T-helper 1 cell treated with Interleukin-12 subunit alpha and Interleukin-12 subunit beta and Interleukin-4 antibody, amounts not matched to agents 30 μg/mL and 1 μg/mL, for 36 hours (primary cell): ENCODE measurements at regions not wholly inside any gene's neighbourhood (a gene's known extent, or its start where the extent isn't known, plus 50 kb on each side); places are given as distances from the start of the nearest gene placed in this dataset.
"Not testable (repeated sequence)": the region's sequence is repeated elsewhere in the genome, so short reads cannot be mapped to it uniquely, and the experiment has no call there.

Experiments used
- H3K27ac Mint-ChIP-seq: one replicate; pipeline ENCODE4 v1.8.0; 2021; ENCODE audit warnings: mild to moderate bottlenecking, mixed read lengths
- H3K27me3 Mint-ChIP-seq: one replicate; pipeline ENCODE4 v1.8.0; 2021; ENCODE audit warnings: low read depth, mixed read lengths
- H3K36me3 Mint-ChIP-seq: one replicate; pipeline ENCODE4 v1.8.0; 2021; ENCODE audit warnings: low read depth, mixed read lengths
- H3K4me1 Mint-ChIP-seq: one replicate; pipeline ENCODE4 v1.8.0; 2021; ENCODE audit warnings: low read depth, mixed read lengths
- H3K4me3 Mint-ChIP-seq: one replicate; pipeline ENCODE4 v1.8.0; 2021; ENCODE audit warnings: mild to moderate bottlenecking, moderate library complexity, mixed read lengths
- H3K9me3 Mint-ChIP-seq: one replicate; pipeline ENCODE4 v1.8.0; 2021; ENCODE audit warnings: mixed read lengths

- peaks cover 8% of the 10 kb centered on the region for H3K9me3 Mint-ChIP-seq
- H3K4me1 Mint-ChIP-seq: no peaks in the 10 kb centered on the region
- H3K36me3 Mint-ChIP-seq: no peaks in the 10 kb centered on the region
- no peak overlapping the region for H3K4me3 Mint-ChIP-seq
- no peak overlapping the region for H3K27ac Mint-ChIP-seq
- no peaks in the 10 kb centered on the region for H3K27me3 Mint-ChIP-seq
Measured at GRCh38 chr17:70323269-70323668, 153.9 kb downstream of the KCNJ2 start.

GRCh38 chr17:70324031-70324430 is 154.7 kb downstream of the KCNJ2 start:
- H3K4me3 Mint-ChIP-seq: no peak overlapping the region

GRCh38 chr17:70327279-70327678 is 157.9 kb downstream of the KCNJ2 start:
- Mint-ChIP-seq H3K4me3 (no peak overlapping the region), H3K4me1 (no peaks in the 10 kb centered on the region), H3K27me3 (no peaks in the 10 kb centered on the region), H3K27ac (no peak overlapping the region), H3K36me3 (no peaks in the 10 kb centered on the region), H3K9me3 (peaks cover 4% of the 10 kb centered on the region)

More at GRCh38 chr17:70324031-70324430, 154.7 kb downstream of the KCNJ2 start:
- Mint-ChIP-seq H3K4me1 (no peaks in the 10 kb centered on the region), H3K36me3 (no peaks in the 10 kb centered on the region), H3K9me3 (peaks cover 4% of the 10 kb centered on the region), H3K27ac (no peak overlapping the region), H3K27me3 (no peaks in the 10 kb centered on the region)

- Mint-ChIP-seq H3K27me3 (no peaks in the 10 kb centered on the region), H3K36me3 (no peaks in the 10 kb centered on the region), H3K4me3 (no peak overlapping the region), H3K9me3 (peaks cover under 1% of the 10 kb centered on the region), H3K4me1 (no peaks in the 10 kb centered on the region), H3K27ac (no peak overlapping the region)
Measured at GRCh38 chr17:70327723-70328122, 158.4 kb downstream of the KCNJ2 start.

- Mint-ChIP-seq H3K4me1 (no peaks in the 10 kb centered on the region), H3K4me3 (no peak overlapping the region), H3K36me3 (no peaks in the 10 kb centered on the region), H3K9me3 (no peaks in the 10 kb centered on the region), H3K27me3 (no peaks in the 10 kb centered on the region), H3K27ac (no peak overlapping the region)
Measured at GRCh38 chr17:70329721-70330120, 160.4 kb downstream of the KCNJ2 start.

- not testable (repeated sequence) for H3K27me3 Mint-ChIP-seq, H3K9me3 Mint-ChIP-seq, H3K4me3 Mint-ChIP-seq, H3K36me3 Mint-ChIP-seq, H3K4me1 Mint-ChIP-seq, H3K27ac Mint-ChIP-seq
Measured at GRCh38 chr17:70331066-70331465, 161.7 kb downstream of the KCNJ2 start.

GRCh38 chr17:70332356-70333210 is 163.3 kb downstream of the KCNJ2 start:
- Mint-ChIP-seq H3K9me3 (no peaks in the 10 kb centered on the region), H3K27ac (no peak overlapping the region), H3K27me3 (no peaks in the 10 kb centered on the region), H3K36me3 (no peaks in the 10 kb centered on the region), H3K4me3 (no peak overlapping the region), H3K4me1 (no peaks in the 10 kb centered on the region)

GRCh38 chr17:70336411-70336810 is 167.1 kb downstream of the KCNJ2 start:
- Mint-ChIP-seq H3K27me3 (no peaks in the 10 kb centered on the region), H3K9me3 (no peaks in the 10 kb centered on the region), H3K36me3 (no peaks in the 10 kb centered on the region), H3K27ac (no peak overlapping the region), H3K4me1 (no peaks in the 10 kb centered on the region), H3K4me3 (no peak overlapping the region)

GRCh38 chr17:70338946-70339354 is 169.6 kb downstream of the KCNJ2 start:
- Mint-ChIP-seq H3K4me1 (peaks cover 3% of the 10 kb centered on the region), H3K4me3 (no peak overlapping the region), H3K27ac (no peak overlapping the region), H3K27me3 (no peaks in the 10 kb centered on the region), H3K36me3 (no peaks in the 10 kb centered on the region), H3K9me3 (no peaks in the 10 kb centered on the region)

- H3K9me3 Mint-ChIP-seq: no peaks in the 10 kb centered on the region
- peaks cover 11% of the 10 kb centered on the region for H3K4me1 Mint-ChIP-seq
- H3K27me3 Mint-ChIP-seq: no peaks in the 10 kb centered on the region
- H3K4me3 Mint-ChIP-seq: no peak overlapping the region
- H3K36me3 Mint-ChIP-seq: no peaks in the 10 kb centered on the region
- no peak overlapping the region for H3K27ac Mint-ChIP-seq
Measured at GRCh38 chr17:70343114-70343513, 173.8 kb downstream of the KCNJ2 start.

GRCh38 chr17:70344386-70345060 is 175.2 kb downstream of the KCNJ2 start:
- Mint-ChIP-seq H3K9me3 (no peaks in the 10 kb centered on the region), H3K27me3 (no peaks in the 10 kb centered on the region), H3K27ac (peak overlapping the region; percentile 63), H3K36me3 (no peaks in the 10 kb centered on the region), H3K4me3 (peak overlapping the region; percentile 61), H3K4me1 (peaks cover 11% of the 10 kb centered on the region)

- Mint-ChIP-seq H3K4me1 (peaks cover 11% of the 10 kb centered on the region), H3K4me3 (no peak overlapping the region), H3K9me3 (no peaks in the 10 kb centered on the region), H3K27me3 (no peaks in the 10 kb centered on the region), H3K36me3 (no peaks in the 10 kb centered on the region), H3K27ac (no peak overlapping the region)
Measured at GRCh38 chr17:70345061-70345460, 175.7 kb downstream of the KCNJ2 start.

- no peak overlapping the region for H3K4me3 Mint-ChIP-seq
- H3K9me3 Mint-ChIP-seq: no peaks in the 10 kb centered on the region
- no peaks in the 10 kb centered on the region for H3K36me3 Mint-ChIP-seq
- no peaks in the 10 kb centered on the region for H3K4me1 Mint-ChIP-seq
- no peak overlapping the region for H3K27ac Mint-ChIP-seq
- H3K27me3 Mint-ChIP-seq: no peaks in the 10 kb centered on the region
Measured at GRCh38 chr17:70352834-70353233, 183.5 kb downstream of the KCNJ2 start.

- Mint-ChIP-seq H3K27ac (no peak overlapping the region), H3K4me1 (no peaks in the 10 kb centered on the region), H3K4me3 (no peak overlapping the region), H3K36me3 (no peaks in the 10 kb centered on the region), H3K9me3 (no peaks in the 10 kb centered on the region), H3K27me3 (no peaks in the 10 kb centered on the region)
Measured at GRCh38 chr17:70353408-70354092, 184.2 kb downstream of the KCNJ2 start.

- H3K27me3 Mint-ChIP-seq: no peaks in the 10 kb centered on the region
- H3K4me1 Mint-ChIP-seq: no peaks in the 10 kb centered on the region
- H3K9me3 Mint-ChIP-seq: no peaks in the 10 kb centered on the region
- no peak overlapping the region for H3K4me3 Mint-ChIP-seq
- H3K36me3 Mint-ChIP-seq: no peaks in the 10 kb centered on the region
- no peak overlapping the region for H3K27ac Mint-ChIP-seq
Measured at GRCh38 chr17:70355185-70355584, 185.9 kb downstream of the KCNJ2 start.
